Right ventricle myocardium superior (tissue), 1 donor: ENCODE measurements at regions not wholly inside any gene's neighbourhood (a gene's known extent, or its start where the extent isn't known, plus 50 kb on each side); places are given as distances from the start of the nearest gene placed in this dataset.

Experiments used
- ATAC-seq: fragments of 200-7000 bp; cut with Tn5 transposase; one replicate; pipeline ENCODE4 v1.9.1; 2020; ENCODE audit warnings: mild to moderate bottlenecking; ENCODE audit not compliant: poor library complexity
- DNase-seq: peaks from one replicate; pipeline ENCODE4 v3.0.0-alpha.2; 2020
- intact Hi-C: fragments of 100-400 bp; cut with DNase I; formaldehyde crosslinking; loops from one replicate; pipeline ENCODE4 v1.11.2; 2022
- donor health status: DM: no; HTN: yes; CAD: no; lungs with severe emphysema.

- intact Hi-C loops, result no loop called here
- ATAC-seq, result no peak
Observed at GRCh38 chr20:18943542-18943941, 130.0 kb downstream of the SCP2D1 start.

GRCh38 chr20:18956890-18957289 lies 143.3 kb downstream of the SCP2D1 start:
- ATAC-seq (no peak), DNase-seq (no peak)
- intact Hi-C loops, result no loop called here

More at GRCh38 chr20:18943542-18943941, 130.0 kb downstream of the SCP2D1 start:
- no peak for DNase-seq

GRCh38 chr20:18957328-18957727 lies 143.7 kb downstream of the SCP2D1 start:
- DNase-seq (no peak), ATAC-seq (no peak)
- intact Hi-C loops, result no loop called here

- DNase-seq, result no peak
- no peak for ATAC-seq
- intact Hi-C loops, result no loop called here
Observed at GRCh38 chr20:18971121-18971520, 157.5 kb downstream of the SCP2D1 start.

GRCh38 chr20:18971574-18971973 lies 158.0 kb downstream of the SCP2D1 start:
- intact Hi-C loops, result no loop called here
- ATAC-seq (no peak), DNase-seq (no peak)

- intact Hi-C loops, result no loop called here
- ATAC-seq (no peak), DNase-seq (no peak)
Observed at GRCh38 chr20:18972251-18972876, 158.8 kb downstream of the SCP2D1 start.

- DNase-seq (peak; percentile 63), ATAC-seq (peak; percentile 73)
- intact Hi-C loops, result no loop called here
Observed at GRCh38 chr20:18973529-18974173, 160.1 kb downstream of the SCP2D1 start.

GRCh38 chr20:18974660-18975059 lies 161.1 kb downstream of the SCP2D1 start:
- no peak for ATAC-seq
- intact Hi-C loops, result no loop called here
- DNase-seq, result no peak

GRCh38 chr20:18977441-18977840 lies 163.9 kb downstream of the SCP2D1 start:
- DNase-seq, result no peak
- intact Hi-C loops, result no loop called here

GRCh38 chr20:18978311-18978710 lies 164.7 kb downstream of the SCP2D1 start:
- intact Hi-C loops, result no loop called here
- DNase-seq, result no peak
- no peak for ATAC-seq

More at GRCh38 chr20:18977441-18977840, 163.9 kb downstream of the SCP2D1 start:
- no peak for ATAC-seq

- intact Hi-C loops, result no loop called here
- DNase-seq, result no peak
Observed at GRCh38 chr20:18979132-18979531, 165.5 kb downstream of the SCP2D1 start.

GRCh38 chr20:18981962-18982539 lies 168.5 kb downstream of the SCP2D1 start:
- ATAC-seq, result no peak
- intact Hi-C loops, result no loop called here
- DNase-seq, result no peak

More at GRCh38 chr20:18979132-18979531, 165.5 kb downstream of the SCP2D1 start:
- no peak for ATAC-seq

- ATAC-seq (no peak), DNase-seq (no peak)
- intact Hi-C loops, result no loop called here
Observed at GRCh38 chr20:18983796-18984195, 170.2 kb downstream of the SCP2D1 start.

GRCh38 chr20:18984238-18985200 lies 170.9 kb downstream of the SCP2D1 start:
- intact Hi-C loops, result no loop called here
- ATAC-seq (peak; percentile 35), DNase-seq (no peak)

- intact Hi-C loops, result no loop called here
- no peak for DNase-seq
- no peak for ATAC-seq
Observed at GRCh38 chr20:18985551-18985950, 172.0 kb downstream of the SCP2D1 start.

GRCh38 chr20:18986146-18986830 lies 172.7 kb downstream of the SCP2D1 start:
- DNase-seq (no peak), ATAC-seq (peak; percentile 26)
- intact Hi-C loops, result no loop called here

GRCh38 chr20:18986895-18987580 lies 173.5 kb downstream of the SCP2D1 start:
- intact Hi-C loops, result no loop called here
- ATAC-seq, result peak; percentile 40

GRCh38 chr20:18987781-18988360 lies 174.3 kb downstream of the SCP2D1 start:
- intact Hi-C loops, result no loop called here
- DNase-seq, result no peak
- no peak for ATAC-seq

More at GRCh38 chr20:18986895-18987580, 173.5 kb downstream of the SCP2D1 start:
- DNase-seq, result peak; percentile 43
